Adrenal gland (tissue), 9 donors: ENCODE measurements at regions not wholly inside any gene's neighbourhood (a gene's known extent, or its start where the extent isn't known, plus 50 kb on each side); places are given as distances from the start of the nearest gene placed in this dataset.

Experiments
- DNase-seq, 7 donors: peaks; one replicate each; pipeline ENCODE4 v3.0.0-alpha.2; 2019 to 2020
- H3K27ac ChIP-seq, 5 donors: fragments of 200-600 bp; sonication (generic) in 4 of 5; 1 replicate in 3 of 5; 2 replicates in 2 of 5; pipeline versions ENCODE4 v1.5.1 to v1.8.0; 2016 to 2020; ENCODE audit warnings: mild to moderate bottlenecking in 1 of 5
- H3K27me3 ChIP-seq: fragments of 200-600 bp; 2 replicates; pipeline ENCODE4 v1.8.0; 2021
- H3K36me3 ChIP-seq, 2 donors: fragments of 200-600 bp; replicated peaks in 1 of 2; 1 replicate in 1 of 2; 2 replicates in 1 of 2; pipeline versions ENCODE4 v1.5.1 to v1.8.0; 2018 to 2022
- H3K4me1 ChIP-seq, 2 donors: fragments of 200-600 bp; replicated peaks in 1 of 2; 1 replicate in 1 of 2; 2 replicates in 1 of 2; pipeline versions ENCODE4 v1.5.1 to v1.8.0; 2018 to 2021
- H3K4me3 ChIP-seq, 4 donors: fragments of 200-600 bp; sonication (generic) in 3 of 4; one replicate each; pipeline ENCODE4 v1.5.1; 2016 to 2018
- H3K9me3 ChIP-seq, 3 donors: fragments of 200-600 bp; sonication (generic) in 1 of 3; replicated peaks in 1 of 3; 1 replicate in 2 of 3; 2 replicates in 1 of 3; pipeline versions ENCODE4 v1.5.1 to v1.8.0; 2016 to 2021
- POLR2A ChIP-seq, 2 donors: fragments of 450-650 bp; IDR thresholded peaks; one replicate each; pipeline ENCODE4 v1.6.1; 2017; ENCODE audit warnings: antibody characterized with exemption in 2 of 2, mild to moderate bottlenecking in 2 of 2, moderate library complexity in 1 of 2
- WGBS, 4 donors: extraction: QIAGEN DNeasy Blood & Tissue Kit in 2 of 4; methylation state at CpG; one replicate each; pipeline versions ENCODE4 v1.1.5 to v1.1.7; 2013 to 2017; 5-methylcytosine and 5-hydroxymethylcytosine counted together
- intact Hi-C, 2 donors: fragments of 100-400 bp; cut with DNase I; formaldehyde crosslinking; loops; one replicate each; pipeline versions ENCODE4 v1.14.1 to v1.15.0; 2022 to 2023
- TF ChIP-seq, protein P1 (sequence below), 6 experiments: fragments of 450-650 bp in 4 of 6; fragments of 200-600 bp in 2 of 6; sonication (generic) in 1 of 6; IDR thresholded peaks; 1 replicate in 5 of 6; 2 replicates in 1 of 6; pipeline versions ENCODE4 v1.5.1 to v1.8.0; 2016 to 2021; ENCODE audit warnings: antibody characterized with exemption in 6 of 6, mild to moderate bottlenecking in 2 of 6, moderate library complexity in 1 of 6
- donor health status: healthy with polysubstance abuse.
- donor health status: Bipolar disorder and iron deficiency.
- donor health status: DM: yes; HTN: yes; CAD: no.
- donor health status: DM: no; HTN: no; CAD: no.
- donor health status: DM: no; HTN: no; CAD: no.

DNA sequence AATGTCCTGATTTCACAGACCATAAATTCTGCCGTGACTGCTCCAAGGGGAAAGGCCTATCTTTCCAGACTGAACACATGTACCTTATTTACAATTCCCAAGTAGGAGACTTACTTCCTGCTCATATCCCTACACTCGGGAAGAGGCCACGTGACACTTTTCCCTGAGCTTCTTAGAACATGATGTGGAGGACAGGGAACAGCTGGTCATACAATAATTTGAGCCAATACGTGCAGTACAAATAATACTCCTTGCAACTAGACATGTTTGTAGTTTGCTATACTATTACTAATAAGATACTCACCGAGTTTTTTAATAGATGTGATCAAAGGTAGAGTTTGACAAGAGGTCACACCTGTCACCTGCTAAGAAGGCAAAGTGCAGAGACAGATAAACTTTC lies 256.4 kb downstream of the SP3 start:
- H3K27me3 ChIP-seq, result no peaks in the 10 kb centered on the region
- TF ChIP-seq POLR2A (IDR thresholded peaks at IDR 0.05), result no peak
- TF ChIP-seq, protein P1, sequence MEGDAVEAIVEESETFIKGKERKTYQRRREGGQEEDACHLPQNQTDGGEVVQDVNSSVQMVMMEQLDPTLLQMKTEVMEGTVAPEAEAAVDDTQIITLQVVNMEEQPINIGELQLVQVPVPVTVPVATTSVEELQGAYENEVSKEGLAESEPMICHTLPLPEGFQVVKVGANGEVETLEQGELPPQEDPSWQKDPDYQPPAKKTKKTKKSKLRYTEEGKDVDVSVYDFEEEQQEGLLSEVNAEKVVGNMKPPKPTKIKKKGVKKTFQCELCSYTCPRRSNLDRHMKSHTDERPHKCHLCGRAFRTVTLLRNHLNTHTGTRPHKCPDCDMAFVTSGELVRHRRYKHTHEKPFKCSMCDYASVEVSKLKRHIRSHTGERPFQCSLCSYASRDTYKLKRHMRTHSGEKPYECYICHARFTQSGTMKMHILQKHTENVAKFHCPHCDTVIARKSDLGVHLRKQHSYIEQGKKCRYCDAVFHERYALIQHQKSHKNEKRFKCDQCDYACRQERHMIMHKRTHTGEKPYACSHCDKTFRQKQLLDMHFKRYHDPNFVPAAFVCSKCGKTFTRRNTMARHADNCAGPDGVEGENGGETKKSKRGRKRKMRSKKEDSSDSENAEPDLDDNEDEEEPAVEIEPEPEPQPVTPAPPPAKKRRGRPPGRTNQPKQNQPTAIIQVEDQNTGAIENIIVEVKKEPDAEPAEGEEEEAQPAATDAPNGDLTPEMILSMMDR (IDR thresholded peaks at IDR 0.05), result no peak
- H3K9me3 ChIP-seq, result no peaks in the 10 kb centered on the region
- no peaks in the 10 kb centered on the region for H3K36me3 ChIP-seq
- intact Hi-C loops, result no loop called here
- no peak overlapping the region for H3K27ac ChIP-seq
- H3K4me3 ChIP-seq, result no peak overlapping the region
- 64 to 79% (median 68%) methylated on average over 5 of the region's 5 CpGs for WGBS, 4 donors
- DNase-seq, result no peak
- H3K4me1 ChIP-seq, result no peaks in the 10 kb centered on the region

DNA sequence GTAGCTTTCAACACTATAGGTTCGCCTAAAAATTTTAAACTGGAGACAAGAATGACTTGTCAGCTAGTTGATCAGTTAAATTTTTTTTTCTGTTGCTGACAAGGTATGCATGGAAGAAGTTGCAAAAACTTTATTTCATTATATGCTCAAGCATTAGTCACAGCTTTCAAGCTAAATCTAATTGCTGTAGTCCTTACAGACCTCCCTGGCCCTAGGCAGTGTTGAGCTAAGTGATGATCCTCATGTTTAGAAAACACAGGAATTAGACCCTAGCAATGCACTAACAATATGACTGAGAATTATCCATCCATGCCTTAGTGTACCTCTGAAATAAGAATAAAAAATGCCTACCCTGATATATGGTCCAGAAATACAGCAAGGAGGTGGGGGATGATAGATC lies 253.4 kb downstream of the SP3 start:
- H3K9me3 ChIP-seq, result no peaks in the 10 kb centered on the region
- no peak overlapping the region for H3K4me3 ChIP-seq
- H3K4me1 ChIP-seq, result no peaks in the 10 kb centered on the region
- WGBS, 4 donors, result 56 to 70% (median 62%) methylated on average over 1 of the region's 1 CpG
- H3K27ac ChIP-seq, result no peak overlapping the region
- no peak for DNase-seq
- intact Hi-C loops, result no loop called here
- H3K36me3 ChIP-seq, result no peaks in the 10 kb centered on the region
- TF ChIP-seq, protein P1 (IDR thresholded peaks at IDR 0.05), result no peak
- TF ChIP-seq POLR2A (IDR thresholded peaks at IDR 0.05), result no peak
- H3K27me3 ChIP-seq, result no peaks in the 10 kb centered on the region

DNA sequence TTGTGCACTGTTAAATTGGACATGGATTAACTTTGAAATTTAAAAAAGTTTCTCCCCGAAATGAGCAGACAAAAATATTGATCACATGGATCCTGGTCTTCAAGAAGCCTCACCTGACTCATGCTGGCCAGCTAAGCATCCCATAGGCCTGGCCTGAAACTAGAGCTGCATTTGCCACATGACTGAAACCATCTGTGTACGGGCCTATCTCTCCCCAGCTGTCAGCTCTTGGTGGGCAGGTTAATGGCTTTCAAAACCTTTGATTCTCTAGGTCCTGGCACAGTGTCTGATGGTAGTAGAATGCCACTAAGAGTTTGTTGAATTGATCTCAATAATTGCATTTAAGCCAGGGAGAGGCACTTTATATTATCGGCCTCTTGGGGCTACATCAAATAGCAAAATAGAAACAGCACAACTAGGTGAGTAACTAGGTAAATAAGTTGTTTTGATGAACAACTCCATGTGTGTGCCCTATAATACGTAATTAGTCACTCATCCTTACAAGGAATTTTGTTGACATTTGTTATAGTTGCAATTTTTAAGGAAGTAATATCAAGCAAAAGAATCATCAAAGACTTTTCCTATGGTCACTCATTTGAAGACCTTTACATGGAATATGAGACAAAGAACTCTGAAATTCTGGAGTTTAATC lies 251.1 kb downstream of the SP3 start:
- H3K9me3 ChIP-seq, result no peaks in the 10 kb centered on the region
- no peak for TF ChIP-seq POLR2A (IDR thresholded peaks at IDR 0.05)
- TF ChIP-seq, protein P1 (IDR thresholded peaks at IDR 0.05), result no peak
- H3K4me1 ChIP-seq, result no peaks in the 10 kb centered on the region
- intact Hi-C loops, result no loop called here
- no peak overlapping the region for H3K4me3 ChIP-seq
- DNase-seq, result no peak
- no peaks in the 10 kb centered on the region for H3K27me3 ChIP-seq
- WGBS, 4 donors, result 67 to 86% (median 80%) methylated on average over 4 of the region's 4 CpGs
- H3K36me3 ChIP-seq, result no peaks in the 10 kb centered on the region
- no peak overlapping the region for H3K27ac ChIP-seq

DNA sequence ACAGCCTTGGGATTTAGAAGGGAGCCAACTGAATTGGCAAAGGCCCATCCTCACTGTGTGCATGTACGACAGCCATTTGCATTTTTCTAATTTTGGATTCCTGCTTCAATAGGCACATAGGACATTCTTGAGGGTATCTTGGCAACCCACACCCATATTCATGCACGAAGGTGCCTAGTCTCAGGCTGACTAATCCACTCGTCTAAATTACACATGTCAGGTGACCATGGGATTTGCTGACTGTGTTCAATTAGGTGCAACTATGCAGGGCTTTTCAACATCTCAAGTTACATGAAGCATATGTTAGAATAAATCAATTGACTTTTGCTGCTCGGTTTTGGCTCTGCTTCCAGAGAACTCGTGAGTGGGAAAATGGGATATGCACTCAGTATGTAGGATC lies 249.7 kb downstream of the SP3 start:
- no peak for DNase-seq
- TF ChIP-seq POLR2A (IDR thresholded peaks at IDR 0.05), result no peak
- TF ChIP-seq, protein P1 (IDR thresholded peaks at IDR 0.05), result no peak
- H3K4me1 ChIP-seq, result no peaks in the 10 kb centered on the region
- H3K27ac ChIP-seq, result no peak overlapping the region
- no peaks in the 10 kb centered on the region for H3K36me3 ChIP-seq
- H3K4me3 ChIP-seq, result no peak overlapping the region
- 70 to 79% (median 75%) methylated on average over 5 of the region's 5 CpGs for WGBS, 4 donors
- no peaks in the 10 kb centered on the region for H3K27me3 ChIP-seq
- intact Hi-C loops, result no loop called here
- H3K9me3 ChIP-seq, result no peaks in the 10 kb centered on the region
